Coronary artery (tissue), 2 donors: ENCODE measurements at regions not wholly inside any gene's neighbourhood (a gene's known extent, or its start where the extent isn't known, plus 50 kb on each side); places are given as distances from the start of the nearest gene placed in this dataset.

Source experiments
- DNase-seq: peaks from one replicate; pipeline ENCODE4 v3.0.0-alpha.2; 2017; ENCODE audit warnings: low spot score
- H3K27ac ChIP-seq, 2 donors: fragments of 200-600 bp; sonication (generic); one replicate each; pipeline ENCODE4 v1.5.1; 2016 to 2019
- H3K4me3 ChIP-seq: fragments of 200-600 bp; sonication (generic); 2 replicates; pipeline ENCODE4 v1.5.1; 2016; ENCODE audit warnings: mild to moderate bottlenecking, moderate library complexity
- CTCF ChIP-seq: fragments of 200-600 bp; sonication (generic); IDR thresholded peaks from one replicate; pipeline ENCODE4 v1.5.1; 2019; ENCODE audit warnings: antibody characterized with exemption

- no peak for DNase-seq
- Histone ChIP-seq H3K4me3 (no peak overlapping the region), H3K27ac (no peak overlapping the region)
- TF ChIP-seq CTCF, result no peak
These were observed 110.6 kb upstream of the SIRPA start for GRCh38 chr20:1784586-1784985.

GRCh38 chr20:1783245-1783644 lies 112.0 kb upstream of the SIRPA start:
- DNase-seq, result no peak
- no peak overlapping the region for H3K4me3 ChIP-seq
- no peak for TF ChIP-seq CTCF
- H3K27ac ChIP-seq, result no peak overlapping the region

- Histone ChIP-seq H3K27ac (no peak overlapping the region), H3K4me3 (no peak overlapping the region)
- no peak for TF ChIP-seq CTCF
- no peak for DNase-seq
These were observed 113.0 kb upstream of the SIRPA start for GRCh38 chr20:1782181-1782580.

GRCh38 chr20:1779567-1779966 lies 115.6 kb upstream of the SIRPA start:
- H3K27ac ChIP-seq, result no peak overlapping the region

GRCh38 chr20:1778338-1778737 lies 116.9 kb upstream of the SIRPA start:
- no peak overlapping the region for H3K4me3 ChIP-seq
- no peak for TF ChIP-seq CTCF
- no peak for DNase-seq
- no peak overlapping the region for H3K27ac ChIP-seq

More at GRCh38 chr20:1779567-1779966, 115.6 kb upstream of the SIRPA start:
- no peak for TF ChIP-seq CTCF
- DNase-seq, result no peak
- H3K4me3 ChIP-seq, result no peak overlapping the region

GRCh38 chr20:1777476-1777820 lies 117.8 kb upstream of the SIRPA start:
- Histone ChIP-seq H3K4me3 (peak overlapping the region; percentile 75), H3K27ac (no peak overlapping the region)
- TF ChIP-seq CTCF, result no peak
- no peak for DNase-seq

- peak; percentile 85 for DNase-seq
- H3K4me3 ChIP-seq, result peak overlapping the region; percentile 75
- peak overlapping the region in 1 of 2 donors; percentile 55 for H3K27ac ChIP-seq
- peak; percentile 73 for TF ChIP-seq CTCF
These were observed 118.3 kb upstream of the SIRPA start for GRCh38 chr20:1776681-1777475.
